ENCODE measurements at regions not wholly inside any gene's neighbourhood (a gene's known extent, or its start where the extent isn't known, plus 50 kb on each side); places are given as distances from the start of the nearest gene placed in this dataset.

- peak; percentile 90 for DNase-seq (ENCODE audit: low read depth)
These were observed 83.4 kb downstream of the FAM43A start for GRCh38 chr3:194769020-194769643.

- no peak for DNase-seq (ENCODE audit: low read depth)
These were observed 86.7 kb downstream of the FAM43A start for GRCh38 chr3:194772241-194773000.

- peak; percentile 72 for DNase-seq (ENCODE audit: low read depth)
These were observed 87.5 kb downstream of the FAM43A start for GRCh38 chr3:194773216-194773615.

GRCh38 chr3:194773771-194774455 lies 88.2 kb downstream of the FAM43A start:
- no peak for DNase-seq (ENCODE audit: low read depth)

- DNase-seq (ENCODE audit: low read depth): no peak
These were observed 89.6 kb downstream of the FAM43A start for GRCh38 chr3:194775266-194775665.

- no peak for DNase-seq (ENCODE audit: low read depth)
These were observed 90.0 kb downstream of the FAM43A start for GRCh38 chr3:194775731-194776130.

- DNase-seq (ENCODE audit: low read depth): no peak
These were observed 92.0 kb downstream of the FAM43A start for GRCh38 chr3:194777729-194778128.

GRCh38 chr3:194779729-194780224 lies 94.1 kb downstream of the FAM43A start:
- DNase-seq (ENCODE audit: low read depth): peak; percentile 67

GRCh38 chr3:194780706-194781105 lies 95.0 kb downstream of the FAM43A start:
- no peak for DNase-seq (ENCODE audit: low read depth)

- no peak for DNase-seq (ENCODE audit: low read depth)
These were observed 95.9 kb downstream of the FAM43A start for GRCh38 chr3:194781617-194782016.

GRCh38 chr3:194782698-194783404 lies 97.2 kb downstream of the FAM43A start:
- no peak for DNase-seq (ENCODE audit: low read depth)

- DNase-seq (ENCODE audit: low read depth): no peak
These were observed 98.7 kb downstream of the FAM43A start for GRCh38 chr3:194784361-194784760.

GRCh38 chr3:194785315-194785714 lies 99.6 kb downstream of the FAM43A start:
- DNase-seq (ENCODE audit: low read depth): no peak

- DNase-seq (ENCODE audit: low read depth): no peak
These were observed 101.4 kb downstream of the FAM43A start for GRCh38 chr3:194787072-194787471.

- DNase-seq (ENCODE audit: low read depth): no peak
These were observed 102.0 kb downstream of the FAM43A start for GRCh38 chr3:194787650-194788049.

- DNase-seq (ENCODE audit: low read depth): no peak
These were observed 106.7 kb downstream of the FAM43A start for GRCh38 chr3:194792368-194792767.

- no peak for DNase-seq (ENCODE audit: low read depth)
These were observed 112.0 kb downstream of the FAM43A start for GRCh38 chr3:194797555-194798250.

GRCh38 chr3:194798486-194798885 lies 112.8 kb downstream of the FAM43A start:
- no peak for DNase-seq (ENCODE audit: low read depth)

- no peak for DNase-seq (ENCODE audit: low read depth)
These were observed 114.3 kb downstream of the FAM43A start for GRCh38 chr3:194800002-194800401.

- DNase-seq (ENCODE audit: low read depth): no peak
These were observed 116.1 kb downstream of the FAM43A start for GRCh38 chr3:194801461-194802432.

All from HT1080 (cell line).